ENCODE measurements at regions not wholly inside any gene's neighbourhood (a gene's known extent, or its start where the extent isn't known, plus 50 kb on each side); places are given as distances from the start of the nearest gene placed in this dataset.

GRCh38 chr5:67605730-67606585 lies 409.4 kb upstream of the CD180 start:
- DNase-seq = no peak
- Mint-ChIP-seq H3K27me3 (ENCODE audit: insufficient read depth) (peaks cover 3% of the 10 kb centered on the region; the same call in 1 of the 2 replicates), H3K4me1 (ENCODE audit: low read depth) (no peaks in the 10 kb centered on the region), H3K4me3 (no peak overlapping the region), H3K27ac (no peak overlapping the region), H3K9me3 (peaks cover 40% of the 10 kb centered on the region), H3K36me3 (ENCODE audit: low read depth) (no peaks in the 10 kb centered on the region)
- no peak for TF ChIP-seq CTCF (IDR thresholded peaks at IDR 0.05)

- TF ChIP-seq CTCF (IDR thresholded peaks at IDR 0.05) = no peak
- H3K9me3 Mint-ChIP-seq = peaks cover 10% of the 10 kb centered on the region
- H3K27ac Mint-ChIP-seq = no peak overlapping the region
- no peak for DNase-seq
- peaks cover 1% of the 10 kb centered on the region; the same call in 1 of the 2 replicates for H3K27me3 Mint-ChIP-seq (ENCODE audit: insufficient read depth)
- H3K4me3 Mint-ChIP-seq = no peak overlapping the region
- no peaks in the 10 kb centered on the region for H3K4me1 Mint-ChIP-seq (ENCODE audit: low read depth)
- no peaks in the 10 kb centered on the region for H3K36me3 Mint-ChIP-seq (ENCODE audit: low read depth)
Observed at GRCh38 chr5:67591491-67591890, 394.9 kb upstream of the CD180 start.

- Mint-ChIP-seq H3K27me3 (ENCODE audit: insufficient read depth) (peaks cover 3% of the 10 kb centered on the region; the same call in 1 of the 2 replicates), H3K27ac (no peak overlapping the region), H3K9me3 (peaks cover 8% of the 10 kb centered on the region), H3K4me1 (ENCODE audit: low read depth) (no peaks in the 10 kb centered on the region), H3K4me3 (no peak overlapping the region), H3K36me3 (ENCODE audit: low read depth) (no peaks in the 10 kb centered on the region)
- DNase-seq = no peak
- TF ChIP-seq CTCF (IDR thresholded peaks at IDR 0.05) = no peak
Observed at GRCh38 chr5:67588389-67588788, 391.8 kb upstream of the CD180 start.

GRCh38 chr5:67581203-67581602 lies 384.6 kb upstream of the CD180 start:
- Mint-ChIP-seq H3K27me3 (ENCODE audit: insufficient read depth) (peaks cover 2% of the 10 kb centered on the region; the same call in 1 of the 2 replicates), H3K9me3 (no peaks in the 10 kb centered on the region; the same call in 1 of the 2 replicates), H3K27ac (no peak overlapping the region), H3K36me3 (ENCODE audit: low read depth) (no peaks in the 10 kb centered on the region), H3K4me3 (no peak overlapping the region), H3K4me1 (ENCODE audit: low read depth) (peaks cover 4% of the 10 kb centered on the region; the same call in 1 of the 2 replicates)
- TF ChIP-seq CTCF (IDR thresholded peaks at IDR 0.05) = no peak
- no peak for DNase-seq

GRCh38 chr5:67578011-67578410 lies 381.4 kb upstream of the CD180 start:
- Mint-ChIP-seq H3K27ac (no peak overlapping the region), H3K27me3 (ENCODE audit: insufficient read depth) (no peaks in the 10 kb centered on the region), H3K4me1 (ENCODE audit: low read depth) (peaks cover 4% of the 10 kb centered on the region; the same call in 1 of the 2 replicates), H3K4me3 (no peak overlapping the region), H3K36me3 (ENCODE audit: low read depth) (no peaks in the 10 kb centered on the region), H3K9me3 (peaks cover 8% of the 10 kb centered on the region)
- no peak for DNase-seq
- no peak for TF ChIP-seq CTCF (IDR thresholded peaks at IDR 0.05)

Data from HFFc6 (cell line).